ENCODE measurements at regions not wholly inside any gene's neighbourhood (a gene's known extent, or its start where the extent isn't known, plus 50 kb on each side); places are given as distances from the start of the nearest gene placed in this dataset.
"Not testable (repeated sequence)": the region's sequence is repeated elsewhere in the genome, so short reads cannot be mapped to it uniquely, and the experiment has no call there.

DNA sequence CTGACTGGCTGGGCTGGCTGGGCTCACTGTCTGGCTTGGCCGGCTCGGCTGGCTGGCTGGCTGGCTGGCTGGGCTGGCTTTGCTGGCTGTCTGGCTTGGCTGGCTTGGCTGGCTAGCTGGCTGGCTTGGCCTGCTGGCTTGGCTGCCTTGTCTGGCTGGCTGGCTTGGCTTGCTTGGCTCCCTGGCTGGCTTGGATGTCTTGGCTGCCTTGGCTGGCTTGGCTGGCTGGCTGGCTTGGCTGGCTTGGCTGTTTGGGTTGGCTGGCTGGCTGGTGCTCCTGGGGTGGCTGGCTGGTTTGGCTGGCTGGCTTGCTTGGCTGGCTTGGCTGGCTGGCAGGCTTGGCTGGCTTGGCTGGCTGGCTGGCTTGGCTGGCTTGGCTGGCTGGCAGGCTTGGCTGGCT lies 2836.9 kb downstream of the RPIA start:
- not testable (repeated sequence) for ATAC-seq (ENCODE audit: insufficient number of reproducible peaks, low FRiP score, low read depth); H3K27me3 ChIP-seq (replicated peaks; ENCODE audit: insufficient read depth); DNase-seq (ENCODE audit: low spot score); H3K36me3 ChIP-seq; H3K9me3 ChIP-seq; H3K27ac ChIP-seq; H3K4me1 ChIP-seq (ENCODE audit: control insufficient read depth in 1 of 2, low read depth in 2 of 2); H3K4me3 ChIP-seq

- H3K4me3 ChIP-seq; H3K27me3 ChIP-seq (replicated peaks; ENCODE audit: insufficient read depth); H3K4me1 ChIP-seq (ENCODE audit: control insufficient read depth in 1 of 2, low read depth in 2 of 2); DNase-seq (ENCODE audit: low spot score); H3K36me3 ChIP-seq; H3K9me3 ChIP-seq; ATAC-seq (ENCODE audit: insufficient number of reproducible peaks, low FRiP score, low read depth); H3K27ac ChIP-seq: not testable (repeated sequence)
Measured at GRCh38 chr2:91536109-91536508, 2844.6 kb downstream of the RPIA start.

DNA sequence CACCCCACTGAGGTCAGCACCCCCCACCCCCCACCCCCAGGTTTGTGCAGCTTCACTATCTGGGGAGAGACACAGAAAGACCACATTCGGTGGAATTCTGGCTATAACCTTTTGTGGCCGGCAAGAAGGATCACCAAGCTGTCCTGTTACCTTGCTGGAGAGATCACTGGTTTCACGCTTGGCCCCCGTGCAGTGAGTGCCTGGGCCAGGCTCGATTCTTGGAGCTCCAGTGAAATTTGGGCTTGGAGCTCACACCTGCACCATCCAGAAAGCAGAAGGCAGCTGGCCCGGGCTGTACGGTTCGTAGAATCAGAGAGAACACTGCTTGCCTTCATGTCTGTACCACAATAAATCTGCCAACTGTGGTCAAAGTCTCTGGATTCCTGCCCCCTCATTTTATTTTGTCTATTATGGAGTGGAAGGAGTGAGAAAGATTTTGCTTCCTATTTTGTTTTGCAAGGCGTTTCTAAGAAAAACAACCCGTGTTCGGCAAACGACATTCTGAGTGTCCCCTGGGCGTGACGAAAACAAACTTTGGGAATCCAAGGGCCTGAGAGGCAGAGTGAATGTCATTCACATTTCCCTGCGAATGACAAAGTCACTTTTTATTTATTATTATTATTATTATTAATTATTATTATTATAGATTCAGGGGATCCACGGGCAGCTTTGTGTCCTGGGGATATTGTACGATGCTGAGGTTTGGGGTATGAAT lies 2845.2 kb downstream of the RPIA start:
- H3K27ac ChIP-seq; H3K36me3 ChIP-seq; H3K4me1 ChIP-seq (ENCODE audit: control insufficient read depth in 1 of 2, low read depth in 2 of 2); H3K9me3 ChIP-seq; H3K4me3 ChIP-seq; DNase-seq (ENCODE audit: low spot score); ATAC-seq (ENCODE audit: insufficient number of reproducible peaks, low FRiP score, low read depth); H3K27me3 ChIP-seq (replicated peaks; ENCODE audit: insufficient read depth): not testable (repeated sequence)

GRCh38 chr2:91549316-91549715 lies 2857.8 kb downstream of the RPIA start:
- H3K27me3 ChIP-seq (replicated peaks; ENCODE audit: insufficient read depth); ATAC-seq (ENCODE audit: insufficient number of reproducible peaks, low FRiP score, low read depth); H3K9me3 ChIP-seq; H3K4me1 ChIP-seq (ENCODE audit: control insufficient read depth in 1 of 2, low read depth in 2 of 2); H3K27ac ChIP-seq; DNase-seq (ENCODE audit: low spot score); H3K36me3 ChIP-seq; H3K4me3 ChIP-seq: not testable (repeated sequence)

DNA sequence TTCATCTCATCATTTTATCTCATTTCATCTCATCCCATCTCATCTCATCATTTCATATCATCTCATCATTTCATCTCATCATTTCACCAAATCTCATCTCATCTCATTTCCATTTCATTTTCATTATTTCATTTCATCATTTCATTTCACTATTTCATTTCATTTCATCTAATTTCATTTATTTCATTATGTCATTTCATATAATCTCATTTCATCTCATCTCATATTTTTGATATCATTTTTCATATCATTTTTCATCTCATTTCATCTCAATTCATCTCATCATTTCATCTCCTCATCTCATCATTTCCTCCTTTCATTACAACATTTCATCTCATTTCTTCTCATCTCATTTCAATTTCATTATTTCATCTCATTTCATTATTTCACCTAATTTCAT lies 2866.8 kb downstream of the RPIA start:
- H3K9me3 ChIP-seq; H3K4me3 ChIP-seq; H3K27ac ChIP-seq; H3K36me3 ChIP-seq; H3K4me1 ChIP-seq (ENCODE audit: control insufficient read depth in 1 of 2, low read depth in 2 of 2); DNase-seq (ENCODE audit: low spot score); H3K27me3 ChIP-seq (replicated peaks; ENCODE audit: insufficient read depth); ATAC-seq (ENCODE audit: insufficient number of reproducible peaks, low FRiP score, low read depth): not testable (repeated sequence)

DNA sequence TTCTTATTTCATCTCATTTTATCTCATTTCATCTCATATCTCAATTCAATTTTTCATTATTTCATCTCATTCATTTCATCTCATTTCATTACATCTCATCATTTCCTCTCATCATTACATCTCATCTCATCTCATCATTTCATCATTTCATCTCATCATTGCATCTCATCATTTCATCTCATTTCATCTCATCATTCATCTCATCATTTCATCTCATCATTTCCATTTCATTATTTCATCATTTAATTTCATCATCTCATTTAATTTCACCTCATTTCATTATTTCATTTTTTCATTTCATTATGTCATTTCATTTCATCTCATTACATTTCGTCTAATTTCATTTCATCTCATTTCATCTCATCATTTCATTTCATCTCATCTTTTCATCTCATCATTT lies 2867.8 kb downstream of the RPIA start:
- not testable (repeated sequence) for H3K27me3 ChIP-seq (replicated peaks; ENCODE audit: insufficient read depth); H3K27ac ChIP-seq; DNase-seq (ENCODE audit: low spot score); ATAC-seq (ENCODE audit: insufficient number of reproducible peaks, low FRiP score, low read depth); H3K9me3 ChIP-seq; H3K4me1 ChIP-seq (ENCODE audit: control insufficient read depth in 1 of 2, low read depth in 2 of 2); H3K36me3 ChIP-seq; H3K4me3 ChIP-seq

DNA sequence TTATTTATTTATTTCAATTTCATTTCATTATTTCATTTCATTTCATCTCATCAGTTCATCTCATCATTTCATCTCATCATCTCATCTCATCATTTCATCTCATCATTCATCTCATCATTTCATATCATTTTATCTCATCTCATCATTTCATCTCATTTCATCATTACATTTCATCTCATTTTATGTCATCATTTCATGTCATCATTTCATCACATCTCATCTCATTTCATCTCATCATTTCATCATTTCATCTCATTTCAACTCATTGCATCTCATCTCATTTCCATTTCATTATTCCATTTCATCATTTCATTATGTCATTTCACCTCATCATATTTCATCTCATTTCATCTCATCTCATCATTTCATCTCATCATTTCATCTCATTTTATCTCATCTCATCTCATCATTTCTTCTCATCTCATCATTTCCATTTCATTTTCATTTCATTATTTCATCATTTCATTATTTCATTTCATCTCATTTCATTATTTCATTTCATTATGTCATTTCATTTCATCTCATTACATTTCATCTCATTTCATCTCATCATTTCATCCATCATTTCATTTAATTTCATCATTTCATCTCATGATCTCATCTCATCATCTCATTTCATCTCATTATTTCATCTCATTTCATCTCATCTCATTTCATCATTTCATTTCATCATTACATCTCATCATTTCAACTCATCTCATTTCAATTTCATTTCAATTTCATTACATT lies 2868.6 kb downstream of the RPIA start:
- H3K4me1 ChIP-seq (ENCODE audit: control insufficient read depth in 1 of 2, low read depth in 2 of 2); H3K27ac ChIP-seq; H3K9me3 ChIP-seq; H3K36me3 ChIP-seq; DNase-seq (ENCODE audit: low spot score); H3K4me3 ChIP-seq; H3K27me3 ChIP-seq (replicated peaks; ENCODE audit: insufficient read depth); ATAC-seq (ENCODE audit: insufficient number of reproducible peaks, low FRiP score, low read depth): not testable (repeated sequence)

DNA sequence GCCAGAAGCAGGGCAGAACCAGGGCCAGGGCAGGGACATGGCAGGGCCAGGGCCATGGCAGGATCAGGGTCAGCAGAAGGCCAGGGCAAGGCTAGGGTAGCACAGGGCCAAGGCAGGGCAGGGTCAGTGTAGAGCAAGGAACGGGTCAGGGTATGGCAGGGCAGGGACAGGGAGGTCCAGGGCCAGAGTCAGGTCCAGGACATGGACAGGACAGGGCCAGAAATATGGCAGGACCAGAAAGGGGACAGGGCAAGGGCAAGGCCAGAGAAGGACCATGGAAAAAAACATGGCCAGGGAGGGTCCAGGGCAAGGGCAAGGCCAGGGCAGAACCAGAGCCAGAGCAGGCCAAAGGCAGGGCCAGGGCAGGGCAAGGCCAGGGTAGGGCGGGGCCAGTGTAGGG lies 2870.7 kb downstream of the RPIA start:
- H3K4me3 ChIP-seq; H3K4me1 ChIP-seq (ENCODE audit: control insufficient read depth in 1 of 2, low read depth in 2 of 2); H3K27ac ChIP-seq; H3K27me3 ChIP-seq (replicated peaks; ENCODE audit: insufficient read depth); DNase-seq (ENCODE audit: low spot score); ATAC-seq (ENCODE audit: insufficient number of reproducible peaks, low FRiP score, low read depth); H3K36me3 ChIP-seq; H3K9me3 ChIP-seq: not testable (repeated sequence)

DNA sequence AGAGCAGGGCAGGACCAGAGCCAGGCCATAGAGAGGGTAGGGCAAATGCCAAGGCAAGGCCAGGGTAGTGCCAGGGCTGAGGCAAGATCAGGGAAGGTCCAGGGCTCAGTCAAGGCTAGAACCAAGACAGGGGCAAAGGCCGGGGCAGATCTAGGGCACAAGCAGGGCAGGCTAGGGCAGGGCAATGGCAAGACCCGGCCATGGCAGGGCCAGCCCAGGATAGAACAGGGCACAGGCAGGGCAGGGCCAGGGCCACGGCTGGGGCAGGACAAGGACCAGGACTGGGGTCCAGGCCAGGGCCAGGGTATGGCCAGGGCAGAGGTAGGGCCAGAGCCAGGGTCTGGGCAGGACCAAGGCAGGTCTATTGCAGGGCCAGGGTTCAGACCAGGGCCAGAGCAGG lies 2873.2 kb downstream of the RPIA start:
- not testable (repeated sequence) for H3K4me3 ChIP-seq; H3K4me1 ChIP-seq (ENCODE audit: control insufficient read depth in 1 of 2, low read depth in 2 of 2); ATAC-seq (ENCODE audit: insufficient number of reproducible peaks, low FRiP score, low read depth); H3K9me3 ChIP-seq; H3K27me3 ChIP-seq (replicated peaks; ENCODE audit: insufficient read depth); DNase-seq (ENCODE audit: low spot score); H3K27ac ChIP-seq; H3K36me3 ChIP-seq

DNA sequence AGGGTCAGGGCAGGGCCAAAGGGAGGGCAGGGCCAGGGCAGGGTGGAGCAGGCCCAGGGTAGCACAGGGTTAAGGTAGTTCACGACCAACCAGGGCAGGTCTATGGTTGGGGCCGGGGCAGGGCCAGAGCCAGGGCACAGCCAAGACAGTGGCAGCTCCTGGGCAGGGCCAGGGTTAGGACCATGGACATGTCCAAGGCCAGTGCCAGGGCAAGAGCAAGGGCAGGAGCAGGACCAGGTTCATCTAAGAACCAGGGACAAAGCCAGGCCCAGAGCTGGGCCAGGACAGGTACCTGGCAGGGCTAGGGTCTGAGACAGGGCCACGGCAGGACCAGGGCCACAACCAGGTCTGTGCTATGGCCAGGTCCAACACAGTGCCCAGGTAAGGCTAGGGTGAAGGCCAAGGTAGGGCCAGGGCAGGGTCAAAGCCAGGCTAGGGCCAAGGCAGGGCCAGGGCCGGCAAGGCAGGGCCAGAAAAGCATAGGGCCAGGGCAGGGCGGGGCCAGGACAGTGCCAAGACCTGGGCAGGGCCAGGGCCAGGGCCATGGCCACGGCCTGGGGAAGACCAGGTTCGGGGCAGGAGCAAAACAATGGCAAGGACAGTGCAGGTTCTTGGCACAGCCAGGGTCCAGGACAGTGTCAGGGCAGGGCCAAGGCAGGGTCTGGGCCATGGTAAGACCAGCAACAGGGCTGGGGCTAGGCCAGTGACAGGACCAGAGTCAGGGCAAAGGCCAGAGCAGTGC lies 2874.4 kb downstream of the RPIA start:
- not testable (repeated sequence) for H3K4me1 ChIP-seq (ENCODE audit: control insufficient read depth in 1 of 2, low read depth in 2 of 2); H3K4me3 ChIP-seq; H3K27ac ChIP-seq; H3K27me3 ChIP-seq (replicated peaks; ENCODE audit: insufficient read depth); H3K36me3 ChIP-seq; DNase-seq (ENCODE audit: low spot score); ATAC-seq (ENCODE audit: insufficient number of reproducible peaks, low FRiP score, low read depth); H3K9me3 ChIP-seq

- not testable (repeated sequence) for H3K4me3 ChIP-seq; H3K27ac ChIP-seq; H3K9me3 ChIP-seq; DNase-seq (ENCODE audit: low spot score); H3K4me1 ChIP-seq (ENCODE audit: control insufficient read depth in 1 of 2, low read depth in 2 of 2); ATAC-seq (ENCODE audit: insufficient number of reproducible peaks, low FRiP score, low read depth); H3K27me3 ChIP-seq (replicated peaks; ENCODE audit: insufficient read depth); H3K36me3 ChIP-seq
Measured at GRCh38 chr2:91566611-91567010, 2875.1 kb downstream of the RPIA start.

- ATAC-seq (ENCODE audit: insufficient number of reproducible peaks, low FRiP score, low read depth); H3K27ac ChIP-seq; H3K4me3 ChIP-seq; H3K27me3 ChIP-seq (replicated peaks; ENCODE audit: insufficient read depth); H3K9me3 ChIP-seq; H3K4me1 ChIP-seq (ENCODE audit: control insufficient read depth in 1 of 2, low read depth in 2 of 2); H3K36me3 ChIP-seq; DNase-seq (ENCODE audit: low spot score): not testable (repeated sequence)
Measured at GRCh38 chr2:91567546-91568335, 2876.3 kb downstream of the RPIA start.
